ENCODE measurements at regions not wholly inside any gene's neighbourhood (a gene's known extent, or its start where the extent isn't known, plus 50 kb on each side); places are given as distances from the start of the nearest gene placed in this dataset.

GRCh38 chr6:156517088-156517487 is 260.1 kb upstream of the ARID1B start:
- DNase-seq (ENCODE audit: low read depth), result no peak

DNA sequence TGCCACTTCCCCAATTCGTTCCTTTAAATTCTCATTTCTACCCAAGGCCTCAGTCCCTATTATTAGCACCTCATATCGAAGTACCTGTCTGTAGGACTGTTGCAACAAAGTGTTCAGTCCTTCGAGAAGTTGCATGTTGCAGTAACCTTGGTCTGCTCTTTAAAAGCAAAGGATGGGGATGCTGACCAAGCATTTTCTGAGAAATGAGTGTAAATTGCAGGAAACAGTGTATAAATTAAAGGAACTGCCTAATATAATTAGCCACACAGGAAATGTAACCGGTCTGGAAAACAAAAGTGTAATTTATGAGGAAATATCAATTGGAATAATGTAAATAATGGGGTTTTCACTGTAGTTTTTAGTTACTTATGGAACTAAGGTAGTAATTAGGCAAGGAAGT is 261.9 kb upstream of the ARID1B start:
- DNase-seq (ENCODE audit: low read depth), result no peak

DNA sequence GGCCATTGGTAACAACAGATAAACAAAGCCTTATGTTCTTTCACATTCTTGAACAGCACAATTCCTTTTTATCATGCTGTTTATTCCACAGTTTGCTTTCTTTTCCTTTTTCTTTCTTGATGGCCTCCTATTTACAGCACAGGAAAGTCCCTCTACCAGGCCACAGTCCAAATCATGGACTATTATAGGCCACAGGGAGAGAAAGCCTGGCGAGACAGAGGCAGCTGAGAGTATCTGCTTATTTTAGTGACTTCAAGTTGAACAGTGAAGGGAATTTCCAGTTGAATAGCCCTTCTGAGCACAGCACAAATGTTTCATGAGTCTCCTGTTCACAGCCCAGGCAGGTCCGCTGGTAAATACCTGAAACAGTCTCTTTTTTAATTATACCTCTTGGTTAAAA is 263.7 kb upstream of the ARID1B start:
- DNase-seq (ENCODE audit: low read depth), result no peak

DNA sequence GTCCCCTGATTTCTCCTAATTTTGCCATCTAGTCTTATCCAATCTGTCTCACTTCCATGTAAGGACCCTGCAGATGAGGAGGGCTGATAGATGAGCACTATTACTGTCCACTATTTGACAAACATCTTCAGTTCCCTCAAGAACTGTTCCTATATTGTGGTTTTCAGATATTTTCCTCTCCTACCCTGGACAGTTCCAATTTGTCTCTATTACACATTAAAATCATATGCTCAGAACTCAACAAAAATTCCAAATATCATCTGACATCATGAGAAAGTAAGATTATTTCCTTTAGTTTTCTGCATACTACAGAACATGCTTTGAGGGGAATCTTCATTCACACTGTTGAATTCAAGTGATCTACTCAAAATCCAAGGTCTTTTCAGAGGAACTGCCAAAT is 265.6 kb upstream of the ARID1B start:
- no peak for DNase-seq (ENCODE audit: low read depth)

DNA sequence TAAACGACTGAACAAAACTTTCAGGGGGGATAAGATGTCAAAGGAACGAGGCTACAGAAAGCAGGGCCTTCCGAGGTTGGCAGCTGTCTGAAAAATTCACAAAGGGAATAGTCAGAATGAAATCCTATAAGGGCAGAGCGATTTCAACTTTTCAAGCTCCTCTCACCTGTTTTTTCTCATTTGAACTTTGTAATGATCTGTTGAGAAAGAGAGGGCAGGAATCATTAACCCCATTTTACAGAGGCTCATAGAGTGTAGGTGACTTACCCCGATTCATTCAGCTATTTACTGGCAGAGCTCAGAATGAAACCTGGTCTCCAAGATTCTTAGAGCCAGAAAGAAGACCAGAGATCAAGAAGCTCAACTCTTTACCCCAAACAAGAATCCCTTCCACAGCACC is 266.1 kb upstream of the ARID1B start:
- no peak for DNase-seq (ENCODE audit: low read depth)

DNA sequence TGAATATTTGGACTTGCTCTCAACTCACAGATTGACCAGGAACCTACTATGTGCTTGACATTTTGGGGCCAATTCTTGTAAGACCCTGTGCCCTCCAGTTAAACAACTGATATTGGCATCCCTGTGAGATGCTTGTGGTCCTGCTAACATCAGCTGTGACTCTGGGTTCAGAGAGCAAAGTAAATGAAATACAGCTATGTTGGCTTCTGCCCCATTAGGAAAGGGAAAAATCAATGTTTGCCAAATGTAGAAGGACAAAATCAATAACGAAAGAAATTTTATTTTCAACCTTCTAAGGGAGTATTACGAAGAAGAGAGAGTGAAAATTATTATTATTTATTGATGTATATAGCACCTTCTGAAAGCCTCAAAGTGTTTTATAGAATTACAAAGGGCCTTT is 266.9 kb upstream of the ARID1B start:
- no peak for DNase-seq (ENCODE audit: low read depth)

DNA sequence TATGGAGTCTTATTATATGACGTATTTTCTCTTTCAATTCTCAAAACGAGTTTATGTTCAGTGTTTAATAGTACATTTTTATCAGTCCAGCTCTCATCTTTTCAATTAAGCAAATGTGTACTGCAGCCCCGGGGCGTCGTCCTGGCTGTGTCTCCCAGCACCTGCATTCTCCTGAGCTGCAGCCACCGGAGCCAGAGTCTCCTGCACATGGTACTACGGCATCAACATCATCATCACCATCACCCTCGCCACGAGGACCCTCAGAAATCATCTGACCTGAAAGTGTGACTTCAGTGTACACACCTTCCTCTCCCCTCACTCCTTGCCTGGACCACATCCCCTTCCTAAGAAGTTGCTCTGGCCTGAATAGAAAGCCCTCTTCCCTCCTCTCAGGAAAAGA is 267.7 kb upstream of the ARID1B start:
- DNase-seq (ENCODE audit: low read depth), result no peak

DNA sequence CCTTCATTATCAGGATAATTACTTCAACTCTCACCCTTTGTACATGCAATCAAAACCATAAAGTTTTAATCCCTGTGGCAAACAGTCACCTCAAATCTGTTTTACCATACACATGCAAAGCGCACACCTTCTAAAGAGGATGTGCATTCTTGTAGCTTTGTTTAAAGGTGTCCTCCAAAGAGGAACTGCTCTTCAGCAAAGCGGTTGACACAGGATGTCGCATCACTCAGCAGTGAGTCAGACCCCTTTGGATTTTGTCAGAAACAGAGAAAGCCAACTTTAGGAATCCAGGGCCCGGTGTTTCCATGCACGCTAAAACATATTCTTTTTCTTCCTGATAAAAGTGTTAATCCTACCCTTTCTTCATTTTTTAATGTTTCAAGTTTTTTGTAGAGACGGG is 268.3 kb upstream of the ARID1B start:
- DNase-seq (ENCODE audit: low read depth), result no peak

DNA sequence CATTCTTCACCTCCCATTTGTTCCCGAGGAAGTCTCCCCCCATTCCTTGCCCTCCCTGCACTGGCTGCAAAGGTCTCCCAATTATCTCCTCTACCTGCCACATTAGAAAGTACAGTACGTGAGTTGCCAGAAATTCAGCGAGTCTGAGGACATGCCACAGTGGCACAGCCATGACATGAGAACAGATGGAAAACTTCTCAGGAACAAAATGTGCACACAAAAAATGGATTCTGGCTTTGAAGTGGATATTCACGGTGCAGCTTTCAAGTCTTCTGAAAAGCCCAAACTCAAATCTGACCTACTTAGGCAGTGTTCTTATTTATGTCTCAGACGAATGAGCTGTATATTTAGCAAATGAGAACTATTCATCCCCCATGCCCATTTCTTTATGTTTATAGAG is 269.1 kb upstream of the ARID1B start:
- no peak for DNase-seq (ENCODE audit: low read depth)

DNA sequence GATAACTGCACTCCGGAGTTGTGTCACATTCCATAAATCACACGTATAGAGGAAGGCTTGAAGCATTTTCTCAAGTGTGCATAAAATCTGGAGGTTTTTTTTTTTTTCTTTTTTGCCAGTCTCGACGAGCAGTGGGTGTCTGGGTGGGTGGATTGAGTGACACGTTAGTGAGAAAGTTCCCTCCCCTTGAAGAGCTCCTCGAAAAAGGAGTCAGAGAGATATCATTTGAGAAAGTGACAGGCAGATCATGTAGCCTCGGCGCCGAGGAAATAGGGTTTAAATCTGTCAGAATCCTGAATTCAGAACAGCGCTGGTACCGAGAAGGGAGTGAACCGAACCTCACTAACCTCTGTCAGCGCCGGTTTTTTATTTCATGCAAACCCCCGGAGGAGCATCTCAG is 269.5 kb upstream of the ARID1B start:
- DNase-seq (ENCODE audit: low read depth), result no peak

- no peak for DNase-seq (ENCODE audit: low read depth)
Measured at GRCh38 chr6:156507106-156507505, 270.1 kb upstream of the ARID1B start.

GRCh38 chr6:156502969-156503504 is 274.1 kb upstream of the ARID1B start:
- no peak for DNase-seq (ENCODE audit: low read depth)

GRCh38 chr6:156497618-156498017 is 279.6 kb upstream of the ARID1B start:
- DNase-seq (ENCODE audit: low read depth), result no peak

GRCh38 chr6:156487877-156488276 is 289.3 kb upstream of the ARID1B start:
- no peak for DNase-seq (ENCODE audit: low read depth)

DNA sequence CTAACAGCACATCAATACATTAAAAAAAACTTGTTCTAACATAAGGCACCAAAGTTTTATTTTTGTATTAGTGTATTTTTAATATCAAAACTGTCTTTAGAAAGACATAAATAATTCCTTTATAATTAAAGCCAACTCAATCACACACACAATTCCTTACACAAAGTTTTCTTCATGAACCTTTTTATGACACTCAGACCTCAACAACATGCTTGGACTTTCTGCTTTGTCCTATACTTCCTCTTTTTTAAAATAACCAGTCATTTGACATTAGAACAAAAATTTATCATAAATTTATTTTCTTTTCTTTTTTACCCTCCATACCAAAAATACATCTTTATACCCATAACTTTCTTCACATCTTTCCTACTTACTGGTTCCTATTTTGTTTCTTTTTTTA is 292.0 kb upstream of the ARID1B start:
- no peak for DNase-seq (ENCODE audit: low read depth)

DNA sequence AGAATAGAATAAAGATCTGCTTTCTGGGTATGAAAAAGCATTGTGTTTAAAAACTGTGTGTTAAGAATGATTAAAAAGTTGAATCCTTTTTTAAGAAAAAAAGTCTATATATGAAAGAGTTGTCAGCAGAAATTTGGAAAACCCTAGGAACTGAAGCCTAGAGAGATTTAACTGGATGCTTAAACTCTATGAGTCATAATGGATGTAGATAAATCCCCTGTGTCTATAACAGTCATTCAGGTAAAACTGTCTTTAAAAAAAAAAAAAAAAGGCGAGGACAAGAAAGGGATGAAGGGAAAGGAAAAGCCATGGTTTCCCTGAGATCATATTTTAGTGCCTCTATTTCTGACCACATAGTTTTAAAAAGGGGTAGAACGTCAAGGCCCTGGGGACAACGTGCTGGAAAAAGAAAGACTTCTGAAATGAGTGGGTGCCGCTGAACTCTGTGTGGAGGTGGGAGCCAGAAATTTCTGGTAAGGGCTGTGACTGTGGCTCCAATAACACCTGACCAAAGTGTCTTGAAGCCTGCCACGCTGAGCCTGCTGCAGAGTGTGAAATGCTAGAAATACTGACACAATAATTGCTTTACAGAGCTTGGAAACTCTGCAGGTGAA is 302.6 kb upstream of the ARID1B start:
- no peak for DNase-seq (ENCODE audit: low read depth)

GRCh38 chr6:156471000-156471399 is 306.2 kb upstream of the ARID1B start:
- DNase-seq (ENCODE audit: low read depth), result no peak

- no peak for DNase-seq (ENCODE audit: low read depth)
Measured at GRCh38 chr6:156464100-156464878, 312.9 kb upstream of the ARID1B start.

DNA sequence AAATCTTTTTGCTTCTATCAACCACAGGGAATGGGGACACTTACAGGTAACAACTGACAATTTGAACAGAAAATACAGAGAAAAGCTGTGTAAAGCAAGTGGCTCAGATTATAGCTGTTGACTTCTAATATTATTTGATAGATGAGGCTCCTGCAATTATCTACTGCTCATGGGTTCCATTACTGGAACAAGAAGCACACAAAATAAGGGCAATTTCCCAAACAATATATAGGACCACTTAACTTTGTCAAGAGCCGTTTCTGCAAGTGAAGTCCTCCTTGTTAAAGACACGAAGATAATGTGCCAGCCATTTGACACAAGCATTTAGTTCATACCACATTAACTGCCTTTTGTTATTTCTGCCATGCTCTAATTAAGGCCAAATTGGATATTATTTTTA is 315.5 kb upstream of the ARID1B start:
- no peak for DNase-seq (ENCODE audit: low read depth)

GRCh38 chr6:156457601-156458000 is 319.6 kb upstream of the ARID1B start:
- no peak for DNase-seq (ENCODE audit: low read depth)

- no peak for DNase-seq (ENCODE audit: low read depth)
Measured at GRCh38 chr6:156455847-156456246, 321.3 kb upstream of the ARID1B start.

GRCh38 chr6:156454867-156455266 is 322.3 kb upstream of the ARID1B start:
- DNase-seq (ENCODE audit: low read depth), result no peak

DNA sequence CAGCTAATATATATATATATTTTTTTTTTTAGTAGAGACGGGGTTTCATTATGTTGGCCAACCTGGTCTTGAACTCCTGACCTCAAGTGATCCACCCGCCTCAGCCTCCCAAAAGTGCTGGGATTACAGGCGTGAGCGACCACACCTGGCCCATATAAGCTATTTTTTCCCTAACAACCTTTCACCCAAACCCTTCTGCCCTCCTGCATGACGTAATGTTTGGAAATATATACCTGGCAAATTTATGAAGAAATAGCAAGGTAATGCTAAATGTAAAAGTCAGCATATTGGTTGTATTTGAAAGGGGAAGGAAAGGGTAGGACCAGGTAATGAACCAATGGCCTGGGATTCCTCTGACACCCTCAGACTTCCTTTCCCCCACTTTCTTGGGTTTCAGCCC is 325.5 kb upstream of the ARID1B start:
- DNase-seq (ENCODE audit: low read depth), result no peak

- no peak for DNase-seq (ENCODE audit: low read depth)
Measured at GRCh38 chr6:156451088-156451487, 326.1 kb upstream of the ARID1B start.
